ENCODE measurements at regions not wholly inside any gene's neighbourhood (a gene's known extent, or its start where the extent isn't known, plus 50 kb on each side); places are given as distances from the start of the nearest gene placed in this dataset.
A peak's percentile ranks its signal among the peaks of the same experiment; 100 is the strongest.
"Not testable (repeated sequence)": the region's sequence is repeated elsewhere in the genome, so short reads cannot be mapped to it uniquely, and the experiment has no call there.

DNA sequence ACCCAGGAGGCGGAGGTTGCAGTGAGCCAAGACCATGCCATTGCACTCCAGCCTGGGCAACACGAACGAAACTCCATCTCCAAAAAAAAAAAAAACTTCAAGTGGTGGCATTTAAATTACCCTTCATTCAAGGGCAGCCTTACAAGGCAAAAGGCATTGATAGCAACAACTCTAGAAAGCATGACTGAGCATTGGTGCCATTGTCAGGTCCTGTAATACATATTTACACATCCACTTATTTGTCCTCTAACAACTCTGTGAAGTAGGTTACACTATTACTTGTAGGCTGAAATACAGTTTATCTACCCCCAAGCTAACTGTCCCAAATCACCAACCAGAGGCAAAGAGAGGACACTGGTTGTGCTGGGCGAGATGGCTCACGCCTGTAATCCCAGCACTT lies 52.7 kb upstream of the LARP1 start:
- no peak for DNase-seq

DNA sequence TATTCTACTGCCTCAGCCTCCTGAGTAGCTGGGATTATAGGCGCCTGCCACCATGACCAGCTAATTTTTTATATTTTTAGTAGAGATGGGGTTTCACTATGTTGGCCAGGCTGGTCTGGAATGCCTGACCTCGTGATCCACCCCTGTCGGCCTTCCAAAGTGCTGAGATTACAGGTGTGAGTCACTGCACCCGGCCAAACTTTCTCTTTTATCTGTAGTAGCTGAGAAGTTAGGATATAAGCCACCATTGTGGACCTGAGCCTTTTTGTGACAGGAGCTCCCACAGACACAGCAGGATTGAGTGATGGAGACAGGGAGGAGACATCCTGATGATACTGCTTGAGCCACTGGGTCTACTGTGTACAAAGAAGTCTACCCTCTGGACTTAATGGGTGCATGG lies 53.5 kb upstream of the LARP1 start:
- DNase-seq, result not testable (repeated sequence)

DNA sequence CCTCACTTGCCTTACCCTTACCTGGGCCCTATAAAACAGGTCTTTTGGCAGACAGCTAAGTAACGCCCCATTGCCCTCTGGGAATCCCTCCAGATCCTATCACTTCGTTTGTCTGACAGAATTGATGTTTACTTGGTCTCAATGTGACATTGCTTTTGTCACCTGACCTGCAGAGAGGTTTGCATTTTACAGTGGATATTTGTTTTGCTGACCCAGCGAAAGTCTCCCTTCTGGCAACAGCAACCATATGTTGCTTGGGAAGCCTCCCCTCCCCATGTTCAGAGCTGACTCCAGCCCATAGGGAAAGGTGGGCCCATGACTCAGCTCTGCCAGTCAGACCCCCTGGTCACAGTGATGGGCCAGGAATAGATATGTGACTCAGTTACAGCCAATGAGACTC lies 54.0 kb upstream of the LARP1 start:
- no peak for DNase-seq

DNA sequence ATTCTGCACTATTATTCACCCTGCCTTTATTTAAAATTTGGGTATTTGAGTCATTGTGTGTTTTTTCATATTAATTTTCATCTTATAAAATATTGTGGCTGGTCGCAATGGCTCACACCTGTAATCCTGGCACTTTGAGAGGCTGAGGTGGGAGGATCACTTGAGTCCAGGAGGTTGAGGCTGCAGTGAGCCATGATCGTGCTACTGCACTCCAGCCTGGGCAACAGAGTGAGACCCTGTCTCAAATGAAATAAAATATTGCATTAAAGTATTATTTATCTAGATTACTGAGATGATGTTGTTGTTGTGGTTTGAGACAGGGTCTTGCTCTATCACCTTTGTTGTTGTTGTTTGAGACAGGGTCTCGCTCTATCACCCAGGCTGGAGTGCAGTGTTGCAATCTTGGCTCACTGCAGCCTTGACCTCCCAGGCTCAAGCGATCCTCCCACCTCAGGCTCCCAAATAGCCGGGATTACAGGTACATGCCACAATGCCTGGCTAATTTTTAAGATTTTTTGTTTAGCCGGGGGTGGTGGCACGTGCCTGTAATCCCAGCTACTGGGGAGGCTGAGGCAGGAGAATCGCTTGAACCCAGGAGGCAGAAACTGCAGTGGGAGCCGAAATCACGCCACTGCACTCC lies 54.8 kb upstream of the LARP1 start:
- DNase-seq, result not testable (repeated sequence)

DNA sequence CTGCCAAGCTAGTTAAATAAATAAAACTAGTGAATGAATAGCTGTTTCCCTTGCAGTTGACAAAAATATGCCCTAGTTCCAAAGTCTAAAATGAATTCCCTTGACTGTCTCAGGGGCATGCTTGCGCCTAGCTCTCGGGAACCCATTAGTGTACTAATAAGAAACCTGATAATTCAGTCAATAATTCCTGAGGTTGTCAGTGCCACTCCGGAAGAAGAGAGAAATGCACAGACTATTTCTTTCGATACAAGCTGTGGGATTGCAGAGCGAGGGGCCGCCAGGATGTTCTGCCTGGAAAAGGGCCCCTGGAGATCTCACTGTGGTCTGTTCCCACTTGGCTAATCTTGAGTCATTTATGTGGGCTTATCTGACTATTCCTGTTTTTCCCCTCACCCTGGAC lies 56.4 kb upstream of the LARP1 start:
- DNase-seq, result no peak

DNA sequence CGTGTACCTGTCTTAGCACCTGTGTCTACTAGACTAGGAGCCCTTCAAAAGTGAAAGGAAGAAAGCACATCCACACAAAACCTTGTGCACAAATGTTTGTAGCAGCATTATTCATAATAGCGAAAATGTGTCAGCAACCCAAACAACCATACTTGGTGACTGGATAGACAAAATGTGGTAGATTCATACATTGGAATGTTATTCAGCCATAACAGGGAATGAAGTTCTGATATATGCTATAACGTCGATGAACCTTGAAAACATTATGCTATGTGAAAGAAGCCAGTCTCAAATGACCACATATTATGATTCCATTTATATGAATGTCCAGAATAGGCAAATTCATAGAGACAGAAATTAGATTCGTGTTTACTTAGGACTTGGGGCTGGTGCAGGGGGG lies 57.8 kb upstream of the LARP1 start:
- peak; percentile 27 for DNase-seq

DNA sequence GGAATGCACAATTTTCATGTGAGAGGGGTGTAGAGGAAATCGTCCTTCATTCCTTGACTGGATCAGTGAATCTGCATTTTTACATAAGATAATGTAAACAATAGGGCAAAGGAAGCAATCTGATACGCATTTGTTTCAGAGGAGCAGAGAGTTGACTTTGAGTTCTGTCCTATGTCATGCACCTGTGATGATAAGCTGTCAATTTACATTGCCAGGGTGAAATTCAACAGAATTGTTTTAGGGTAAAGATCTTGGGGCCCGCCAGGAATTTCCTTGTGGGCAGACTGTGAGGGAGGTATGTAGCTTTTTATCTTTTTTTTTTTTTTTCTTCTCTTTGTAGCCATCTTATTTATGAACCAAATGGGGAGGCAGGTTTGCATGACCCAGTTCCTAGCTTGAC lies 58.3 kb upstream of the LARP1 start:
- DNase-seq, result no peak

DNA sequence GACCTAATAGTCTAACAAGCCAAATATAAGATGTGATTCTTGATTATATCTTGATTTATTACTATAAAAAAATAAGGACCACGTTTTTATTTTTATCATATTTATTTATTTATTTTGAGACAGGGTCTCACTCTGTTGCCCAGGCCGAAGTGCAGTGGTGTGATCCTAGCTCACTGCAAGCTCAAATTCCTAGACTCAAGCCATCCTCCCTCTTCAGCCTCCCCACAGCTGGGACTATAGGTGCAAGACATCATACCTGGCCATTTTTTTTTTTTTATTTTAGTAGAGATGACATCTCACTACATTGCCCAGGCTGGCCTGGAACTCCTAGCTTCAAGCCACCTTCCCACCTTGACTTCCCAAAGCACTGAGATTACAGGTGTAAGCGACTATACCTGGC lies 61.0 kb upstream of the LARP1 start:
- no peak for DNase-seq

DNA sequence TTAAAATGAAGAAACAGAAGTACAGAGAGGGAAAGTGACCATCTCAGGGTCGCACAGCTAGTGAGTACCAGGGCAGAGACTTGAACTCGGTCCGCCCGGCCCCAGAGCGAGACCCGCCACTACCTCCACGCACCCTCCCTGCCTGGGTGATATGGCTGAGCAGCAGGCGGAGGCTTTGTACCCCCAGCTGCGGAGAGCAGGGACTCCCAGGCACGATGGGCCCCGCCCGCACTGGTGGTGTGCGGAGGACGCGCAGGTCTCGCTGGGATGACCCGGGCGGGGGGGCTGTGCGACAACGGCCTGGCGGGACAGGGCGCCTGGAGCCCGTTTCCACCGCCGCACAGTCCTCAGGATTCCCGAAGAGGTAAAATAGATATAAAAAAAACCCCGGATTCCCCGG lies 64.7 kb upstream of the LARP1 start:
- no peak for DNase-seq

DNA sequence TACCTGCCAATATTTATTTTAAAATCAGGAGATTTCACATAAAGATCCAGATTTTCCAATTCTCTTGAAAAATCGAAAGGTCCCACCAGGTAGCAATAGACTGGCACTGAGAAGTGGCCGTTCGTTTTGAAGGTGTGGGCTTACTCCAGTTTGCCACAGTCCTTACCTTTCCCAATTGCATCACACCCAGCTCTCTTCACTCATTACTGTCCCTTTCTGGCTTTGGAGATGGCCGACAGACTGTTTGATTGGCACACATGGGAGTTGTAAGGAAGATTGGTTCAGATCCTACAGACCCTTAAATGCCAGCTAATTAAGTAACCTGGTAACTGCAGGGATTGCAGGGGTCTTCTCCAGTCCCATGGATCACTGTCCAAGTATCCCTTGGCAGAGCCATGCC lies 68.7 kb upstream of the LARP1 start:
- DNase-seq, result no peak

DNA sequence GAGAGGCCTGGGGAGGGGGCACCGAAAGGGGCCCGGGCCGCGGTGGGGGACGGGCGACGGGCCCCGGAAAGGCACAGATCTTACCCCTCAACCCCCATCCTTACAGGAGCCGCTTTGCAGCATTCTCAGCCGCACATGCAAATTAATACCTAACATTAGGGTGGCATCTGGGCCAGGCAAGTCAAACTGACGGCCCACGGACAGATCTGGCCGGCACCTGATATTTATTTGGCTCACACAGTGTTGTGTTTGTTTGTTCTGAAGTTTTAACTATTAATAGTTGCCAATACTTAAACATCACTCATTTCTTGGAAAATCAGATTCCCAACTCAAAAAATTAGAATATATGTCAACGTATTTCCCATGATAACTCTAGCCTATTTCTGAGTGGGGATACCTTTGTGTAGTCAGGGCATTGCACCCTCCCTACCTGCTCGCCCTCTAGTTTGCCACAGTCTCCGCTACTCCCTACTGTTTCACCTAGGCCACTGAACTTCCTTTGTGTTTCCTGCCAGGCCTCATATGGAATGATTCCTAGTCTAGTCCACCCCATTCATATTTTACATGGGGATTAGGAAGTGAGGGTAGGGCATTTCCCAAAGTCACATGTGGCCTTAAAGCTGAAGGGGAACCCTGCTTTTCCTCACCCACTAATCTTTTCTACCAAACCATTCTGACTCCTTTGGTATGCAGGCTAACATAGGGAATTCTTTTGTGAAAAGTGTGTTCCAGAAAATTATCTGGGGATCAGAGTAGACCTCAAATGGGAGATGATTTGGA lies 71.9 kb upstream of the LARP1 start:
- DNase-seq, result no peak

DNA sequence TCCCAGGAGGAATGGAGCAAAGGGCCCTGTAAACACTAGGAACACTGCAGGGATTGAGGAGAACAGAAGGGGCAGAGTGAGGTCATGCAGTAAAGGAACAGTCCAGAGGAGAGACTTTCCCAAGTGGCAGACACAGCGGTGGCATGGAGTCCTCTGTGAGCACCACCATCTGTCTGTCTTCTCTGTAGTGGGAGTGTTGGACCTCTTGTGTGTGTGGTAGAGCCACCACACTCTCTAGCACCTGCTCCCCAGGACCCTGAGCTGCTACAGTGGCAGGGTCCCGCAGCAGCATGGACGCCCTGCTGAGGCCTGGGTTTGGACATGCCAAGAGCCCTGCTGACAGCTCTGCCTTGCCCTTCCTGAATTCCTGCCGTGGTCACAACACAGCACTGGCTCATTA lies 75.7 kb upstream of the LARP1 start:
- no peak for DNase-seq

DNA sequence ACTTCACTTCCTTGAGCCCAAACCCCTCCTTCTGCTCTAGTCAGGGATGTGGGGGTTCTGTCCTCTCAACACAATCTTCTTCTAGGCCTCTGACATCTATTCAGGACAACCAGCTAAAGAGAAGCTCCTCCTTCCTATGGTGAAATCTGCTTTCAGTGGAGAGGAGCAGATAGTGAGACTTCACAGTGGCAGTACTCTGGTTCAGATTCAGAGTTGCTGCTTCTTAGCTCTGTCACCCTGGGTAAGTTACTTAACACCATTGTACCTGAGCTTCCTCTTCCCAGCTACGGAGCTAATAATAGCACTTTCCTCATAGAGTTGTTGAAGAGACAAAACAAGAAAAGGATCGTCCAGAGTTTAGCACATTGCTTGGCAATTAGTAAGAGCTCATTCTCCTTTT lies 77.3 kb upstream of the LARP1 start:
- no peak for DNase-seq

DNA sequence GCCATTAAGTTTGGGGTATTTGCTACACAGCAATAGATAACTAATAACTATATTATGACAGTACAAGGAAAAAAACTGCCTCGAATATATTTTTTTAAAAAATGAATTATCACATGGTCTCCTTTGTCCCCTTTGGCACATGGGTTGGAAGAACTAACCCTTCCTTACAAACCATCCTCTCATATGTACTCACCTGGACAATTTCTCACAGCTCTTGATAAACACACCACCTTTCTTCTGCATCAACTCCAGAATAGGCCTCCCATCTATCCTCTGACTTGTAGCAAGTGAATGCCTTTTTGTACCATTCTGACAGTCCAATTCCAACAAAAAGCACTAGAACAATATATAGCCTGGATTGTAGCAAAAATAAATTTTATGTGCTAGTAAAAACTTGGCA lies 78.7 kb upstream of the LARP1 start:
- no peak for DNase-seq

DNA sequence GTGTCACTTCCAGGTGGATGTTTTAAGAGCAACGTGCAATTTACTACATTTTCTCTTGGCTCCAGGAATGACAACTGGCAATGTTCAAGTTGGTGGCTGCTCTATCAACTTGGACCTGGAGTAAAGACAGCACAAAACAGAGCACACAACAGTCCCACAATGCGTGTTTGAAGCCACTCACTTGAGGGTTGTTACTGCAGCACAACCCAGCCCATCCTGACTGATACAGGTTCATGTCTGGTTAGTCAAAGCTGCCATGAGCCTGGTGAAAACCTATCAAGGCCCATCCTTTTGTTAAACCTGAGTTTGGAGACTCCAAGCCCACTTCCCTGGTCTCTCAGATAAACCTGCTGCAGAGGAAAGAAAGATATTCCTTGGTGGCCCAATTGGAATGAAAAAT lies 81.1 kb upstream of the LARP1 start:
- no peak for DNase-seq

DNA sequence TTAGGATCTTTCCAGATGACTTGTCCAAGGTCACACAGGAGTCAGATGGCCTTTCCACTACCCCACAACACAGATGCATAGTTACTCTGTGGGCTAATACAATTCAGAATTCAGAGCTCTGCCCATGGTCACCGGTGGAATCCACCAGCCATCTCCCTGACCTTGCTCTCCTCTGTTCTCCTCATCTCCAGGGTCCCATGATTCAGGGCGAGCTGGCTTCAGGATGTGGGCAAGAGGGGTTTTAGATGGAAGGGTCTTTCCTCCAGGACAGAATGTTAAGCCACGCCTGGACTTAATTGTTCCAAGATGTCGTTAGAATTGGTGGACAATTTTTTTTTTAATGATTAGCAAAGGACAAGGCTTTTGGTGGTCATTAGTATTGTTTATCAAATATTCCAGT lies 81.7 kb upstream of the LARP1 start:
- no peak for DNase-seq

DNA sequence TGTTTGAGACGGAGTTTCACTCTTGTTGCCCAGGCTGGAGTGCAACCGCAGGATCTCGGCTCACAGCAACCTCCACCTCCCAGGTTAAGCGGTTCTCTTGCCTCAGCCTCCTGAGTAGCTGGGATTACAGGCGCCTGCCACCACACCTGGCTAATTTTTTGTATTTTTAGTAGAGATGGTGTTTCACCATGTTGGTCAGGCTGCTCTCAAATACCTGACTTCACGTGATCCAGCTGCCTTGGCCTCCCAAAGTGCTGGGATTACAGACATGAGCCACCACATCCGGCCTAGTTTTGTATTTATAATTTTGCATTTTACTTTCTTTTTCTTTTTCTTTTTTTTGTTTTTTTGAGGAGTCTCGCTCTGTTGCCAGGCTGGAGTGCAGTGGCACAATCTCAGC lies 85.3 kb upstream of the LARP1 start:
- DNase-seq, result not testable (repeated sequence)

DNA sequence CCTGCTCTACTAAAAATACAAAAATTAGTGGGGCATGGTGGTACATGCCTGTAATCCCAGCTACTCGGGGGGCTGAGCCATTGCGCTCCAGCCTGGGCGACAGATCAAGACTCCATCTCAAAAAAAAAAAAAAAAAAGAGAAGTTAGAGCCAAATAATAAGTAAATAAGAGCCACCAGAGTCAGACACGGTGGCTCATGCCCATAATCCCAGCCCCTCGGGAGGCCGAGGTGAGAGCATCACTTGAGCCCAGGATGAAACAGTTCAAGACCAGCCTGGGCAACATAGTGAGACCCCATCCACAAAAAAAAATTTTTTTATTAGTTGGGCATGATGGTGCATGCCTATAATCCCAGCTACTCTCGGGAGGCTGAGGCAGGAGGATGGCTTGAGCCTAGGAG lies 85.8 kb upstream of the LARP1 start:
- DNase-seq, result no peak

DNA sequence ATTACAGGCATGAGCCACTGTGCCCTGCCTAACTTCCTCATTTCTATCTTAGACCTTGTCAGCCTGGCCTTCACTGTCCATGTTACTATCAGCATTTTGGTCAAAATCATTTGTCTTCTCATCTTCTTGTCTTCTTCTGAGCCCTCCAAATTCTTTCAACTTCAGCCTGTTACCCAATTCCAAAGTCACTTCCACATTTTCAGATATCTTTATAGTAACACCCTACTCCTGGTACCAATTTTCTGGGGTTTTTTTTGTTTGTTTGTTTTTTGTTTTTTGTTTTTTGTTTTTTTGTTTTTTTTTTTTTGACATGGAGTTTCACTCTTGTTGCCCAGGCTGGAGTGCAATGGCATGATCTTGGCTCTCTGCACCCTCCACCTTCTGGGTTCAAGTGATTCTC lies 90.3 kb upstream of the LARP1 start:
- no peak for DNase-seq

DNA sequence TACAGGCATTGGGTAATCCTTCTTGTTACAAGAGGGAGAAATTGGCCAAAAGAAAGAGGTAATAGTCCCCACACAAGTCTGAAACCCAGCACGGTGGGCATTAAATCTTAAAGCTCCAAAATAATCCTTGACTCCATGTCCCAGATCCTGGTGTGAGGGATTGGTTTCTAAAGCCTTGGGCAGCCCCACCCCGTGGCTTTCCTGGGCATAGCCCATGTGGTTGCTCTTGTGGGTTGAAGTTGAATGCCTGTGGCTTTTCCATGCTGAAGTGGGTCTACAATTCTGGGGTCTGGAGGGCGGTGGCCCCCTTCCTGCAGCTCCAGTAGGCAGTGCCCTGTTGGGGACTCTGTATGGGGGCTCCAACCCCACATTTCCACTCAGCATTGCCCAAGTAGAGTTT lies 91.8 kb upstream of the LARP1 start:
- DNase-seq, result no peak

DNA sequence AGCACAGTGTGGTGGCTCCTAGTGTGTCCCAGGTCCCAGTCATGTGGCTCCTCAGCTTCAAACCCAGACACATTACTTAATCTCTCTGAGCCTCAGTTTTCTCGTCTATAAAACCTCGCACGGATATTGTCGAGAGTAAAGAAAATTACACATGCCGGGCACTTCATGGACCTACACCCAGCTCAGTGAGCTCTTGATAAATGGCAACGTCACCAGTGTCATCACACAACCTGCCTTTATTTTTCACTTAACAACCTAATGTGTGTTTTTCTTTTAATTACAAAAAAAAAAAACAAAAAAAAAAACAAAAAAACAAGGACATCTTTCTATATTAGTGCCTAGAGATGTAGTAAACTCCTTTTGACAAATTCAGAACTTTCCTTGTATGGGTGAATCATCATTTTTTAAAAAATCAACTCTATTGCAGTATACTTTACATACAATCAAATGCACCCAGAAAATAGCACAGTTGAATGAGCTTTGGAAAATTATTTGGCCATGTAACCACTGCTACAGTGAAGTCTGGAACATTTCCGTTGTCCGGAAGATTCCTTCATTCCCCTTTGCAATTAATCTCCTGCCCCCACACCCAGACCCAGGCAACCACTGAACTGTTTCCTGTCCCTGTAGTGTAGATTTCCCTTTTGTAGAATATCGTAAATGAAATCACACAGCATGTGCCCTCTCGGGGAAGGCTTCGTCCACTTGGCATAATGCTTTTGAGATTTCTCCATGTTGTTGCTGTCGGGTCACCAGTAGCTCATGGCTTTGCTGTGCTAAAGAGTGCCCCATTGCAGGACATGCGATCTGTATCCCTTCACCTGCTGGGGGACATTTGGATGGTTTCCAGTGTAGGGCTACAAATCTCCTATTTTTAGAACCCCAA lies 100.4 kb upstream of the LARP1 start:
- DNase-seq, result no peak

DNA sequence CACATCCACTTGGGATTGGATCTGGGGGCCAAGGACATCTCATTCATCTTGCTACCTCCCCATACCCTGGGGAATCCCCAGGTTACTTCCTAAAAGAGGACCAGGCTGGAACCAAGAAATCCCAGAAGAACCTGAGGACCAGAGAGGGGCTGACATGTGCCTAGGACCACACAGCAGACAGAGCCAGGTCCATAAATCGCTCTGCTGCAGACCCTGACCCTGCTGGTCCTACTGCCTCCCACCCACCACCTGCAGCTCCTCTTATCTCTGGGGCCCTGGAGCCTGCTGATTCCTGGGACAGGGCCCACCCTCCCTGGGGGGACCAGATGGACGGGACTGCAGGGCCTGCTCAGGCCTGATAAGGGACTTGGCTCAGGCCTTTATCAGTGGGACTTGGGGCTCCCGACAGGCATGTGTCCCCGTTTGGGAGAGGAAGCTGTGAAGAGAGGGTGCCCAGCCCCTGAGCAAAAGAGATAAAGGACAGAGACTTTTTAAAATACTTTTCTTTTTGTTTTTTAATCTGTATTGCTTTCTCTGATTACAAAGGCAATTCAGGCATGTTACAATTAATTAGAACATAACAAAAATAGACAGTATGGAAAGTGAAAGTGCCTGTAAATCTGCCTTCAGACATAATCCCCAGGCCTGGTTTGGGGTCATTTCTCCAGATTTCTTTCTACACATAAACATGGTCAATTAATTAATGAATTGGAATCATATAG lies 101.3 kb upstream of the LARP1 start:
- DNase-seq, result no peak

DNA sequence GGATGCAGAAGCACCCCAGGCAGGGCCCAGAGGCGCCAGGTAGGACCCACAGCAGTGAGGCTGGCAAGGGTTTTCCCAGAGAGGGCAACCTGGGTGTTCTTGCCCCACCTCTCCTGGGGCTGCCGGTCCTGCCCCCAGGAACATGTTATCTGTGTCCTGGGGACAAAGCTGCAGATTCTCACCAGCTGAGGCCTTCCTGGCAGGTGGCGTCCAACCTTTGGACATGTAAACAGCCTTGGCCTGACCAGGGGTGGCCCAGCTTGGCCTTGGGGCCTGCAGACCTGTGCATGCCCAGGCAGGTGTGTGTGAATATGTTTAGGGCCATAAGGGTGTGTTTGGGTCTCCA lies 101.8 kb upstream of the LARP1 start:
- DNase-seq, result no peak
